H9 (cell line): ENCODE measurements at regions not wholly inside any gene's neighbourhood (a gene's known extent, or its start where the extent isn't known, plus 50 kb on each side); places are given as distances from the start of the nearest gene placed in this dataset.

Source experiments
- DNase-seq: peaks from one replicate; pipeline ENCODE4 v3.0.0-alpha.2; 2017
- H2AFZ ChIP-seq: one replicate; pipeline ENCODE4 v1.6.1; 2013; ENCODE audit warnings: mild to moderate bottlenecking, low read length, control low read depth, moderate library complexity
- H2AK5ac ChIP-seq: 2 replicates; pipeline ENCODE4 v1.6.1; 2013; ENCODE audit warnings: low read length, control low read depth, mixed read lengths; ENCODE audit not compliant: insufficient read length
- H2BK120ac ChIP-seq: one replicate; pipeline ENCODE4 v1.6.1; 2013; ENCODE audit warnings: low read depth, mild to moderate bottlenecking, low read length, control low read depth, inconsistent platforms; ENCODE audit not compliant: poor library complexity, severe bottlenecking
- H2BK12ac ChIP-seq: 2 replicates; pipeline ENCODE4 v1.6.1; 2013; ENCODE audit warnings: low read length, control low read depth, mixed read lengths, low read depth; ENCODE audit not compliant: insufficient read length
- H2BK15ac ChIP-seq: 2 replicates; pipeline ENCODE4 v1.6.1; 2013; ENCODE audit warnings: low read depth, low read length, control low read depth
- H2BK20ac ChIP-seq: one replicate; pipeline ENCODE4 v1.6.1; 2013; ENCODE audit warnings: low read depth, mild to moderate bottlenecking, low read length, control low read depth, inconsistent platforms; ENCODE audit not compliant: poor library complexity, severe bottlenecking
- H2BK5ac ChIP-seq: 2 replicates; pipeline ENCODE4 v1.6.1; 2013; ENCODE audit warnings: low read length, control low read depth, mixed read lengths; ENCODE audit not compliant: insufficient read length
- H3K14ac ChIP-seq: 2 replicates; pipeline ENCODE4 v1.6.1; 2013; ENCODE audit warnings: low read length, control low read depth; ENCODE audit not compliant: insufficient read depth
- H3K18ac ChIP-seq: 2 replicates; pipeline ENCODE4 v1.6.1; 2013; ENCODE audit warnings: low read depth, mild to moderate bottlenecking, mixed read lengths, low read length, control low read depth; ENCODE audit not compliant: insufficient read length
- H3K23ac ChIP-seq: 2 replicates; pipeline ENCODE4 v1.6.1; 2013; ENCODE audit warnings: low read length, control low read depth, mixed read lengths, low read depth; ENCODE audit not compliant: insufficient read length
- H3K23me2 ChIP-seq: 2 replicates; pipeline ENCODE4 v1.6.1; 2013; ENCODE audit warnings: low read depth, mild to moderate bottlenecking, mixed read lengths, low read length, control low read depth; ENCODE audit not compliant: insufficient read length, poor library complexity, severe bottlenecking
- H3K27ac ChIP-seq: 2 replicates; pipeline ENCODE4 v1.5.1; 2013; ENCODE audit warnings: low read length, control low read depth, mixed read lengths, low read depth; ENCODE audit not compliant: insufficient read length
- H3K27me3 ChIP-seq: 2 replicates; pipeline ENCODE4 v1.6.1; 2013; ENCODE audit warnings: low read length, control low read depth, inconsistent platforms; ENCODE audit not compliant: insufficient read depth
- H3K4ac ChIP-seq: 2 replicates; pipeline ENCODE4 v1.6.1; 2013; ENCODE audit warnings: low read depth, mild to moderate bottlenecking, control low read depth, inconsistent platforms, low read length, moderate library complexity
- H3K4me1 ChIP-seq: 2 replicates; pipeline ENCODE4 v1.6.1; 2013; ENCODE audit warnings: low read length, control low read depth, inconsistent platforms; ENCODE audit not compliant: insufficient read depth
- H3K4me2 ChIP-seq: 2 replicates; pipeline ENCODE4 v1.6.1; 2013; ENCODE audit warnings: low read length, control low read depth, mixed read lengths; ENCODE audit not compliant: insufficient read length, insufficient read depth
- H3K56ac ChIP-seq: 2 replicates; pipeline ENCODE4 v1.6.1; 2013; ENCODE audit warnings: low read depth, mild to moderate bottlenecking, mixed read lengths, low read length, control low read depth; ENCODE audit not compliant: insufficient read length
- H3K79me1 ChIP-seq: 2 replicates; pipeline ENCODE4 v1.6.1; 2013; ENCODE audit warnings: low read depth, mild to moderate bottlenecking, moderate library complexity, low read length, control low read depth, inconsistent platforms; ENCODE audit not compliant: insufficient read depth, poor library complexity, severe bottlenecking
- H3K79me2 ChIP-seq: 2 replicates; pipeline ENCODE4 v1.6.1; 2013; ENCODE audit warnings: low read length, control low read depth, inconsistent platforms; ENCODE audit not compliant: insufficient read depth
- H3K9ac ChIP-seq: 2 replicates; pipeline ENCODE4 v1.6.1; 2013; ENCODE audit warnings: low read length, control low read depth, mixed read lengths; ENCODE audit not compliant: insufficient read length; ENCODE audit errors: extremely low read depth
- H3K9me3 ChIP-seq: one replicate; pipeline ENCODE4 v1.6.1; 2013; ENCODE audit warnings: low read depth, low read length, inconsistent platforms; ENCODE audit not compliant: control insufficient read depth
- H3T11ph ChIP-seq: one replicate; pipeline ENCODE4 v1.6.1; 2013; ENCODE audit warnings: mild to moderate bottlenecking, low read length, control low read depth, inconsistent platforms
- H4K20me1 ChIP-seq: one replicate; pipeline ENCODE4 v1.6.1; 2013; ENCODE audit not compliant: control insufficient read depth, insufficient read length, insufficient read depth
- H4K5ac ChIP-seq: 2 replicates; pipeline ENCODE4 v1.6.1; 2013; ENCODE audit warnings: low read depth, mild to moderate bottlenecking, mixed read lengths, low read length, control low read depth; ENCODE audit not compliant: insufficient read length
- H4K8ac ChIP-seq: replicated peaks from 2 replicates; pipeline ENCODE4 v1.6.1; 2013; ENCODE audit warnings: low read length, control low read depth, mixed read lengths, low read depth; ENCODE audit not compliant: insufficient read length
- H4K91ac ChIP-seq: 2 replicates; pipeline ENCODE4 v1.6.1; 2013; ENCODE audit warnings: low read depth, mild to moderate bottlenecking, moderate library complexity, mixed read lengths, low read length, control low read depth; ENCODE audit not compliant: insufficient read length
- H3K27ac Mint-ChIP-seq, 3 experiments: 2 replicates in 2 of 3; 3 replicates in 1 of 3; pipeline ENCODE4 v1.8.0; 2020 to 2021; ENCODE audit warnings: mixed read lengths in 3 of 3, mild to moderate bottlenecking in 1 of 3, moderate library complexity in 1 of 3
- H3K27me3 Mint-ChIP-seq: 2 replicates; pipeline ENCODE4 v1.8.0; 2021; ENCODE audit warnings: low read depth, mild to moderate bottlenecking, moderate library complexity, mixed read lengths
- H3K36me3 Mint-ChIP-seq, 3 experiments: 2 replicates in 2 of 3; 3 replicates in 1 of 3; pipeline ENCODE4 v1.8.0; 2020 to 2021; ENCODE audit warnings: low read depth in 3 of 3, mixed read lengths in 3 of 3; ENCODE audit not compliant: insufficient read depth in 1 of 3
- H3K4me1 Mint-ChIP-seq, 2 experiments: 2 replicates each; pipeline ENCODE4 v1.8.0; 2020; ENCODE audit warnings: mixed read lengths in 2 of 2
- H3K4me3 Mint-ChIP-seq, 2 experiments: 2 replicates in 1 of 2; 3 replicates in 1 of 2; pipeline ENCODE4 v1.8.0; 2020 to 2021; ENCODE audit warnings: mild to moderate bottlenecking in 2 of 2, mixed read lengths in 2 of 2, moderate library complexity in 1 of 2
- H3K9me3 Mint-ChIP-seq, 2 experiments: 2 replicates in 1 of 2; 3 replicates in 1 of 2; pipeline ENCODE4 v1.8.0; 2020; ENCODE audit warnings: mild to moderate bottlenecking in 2 of 2, mixed read lengths in 2 of 2, moderate library complexity in 1 of 2
- CTCF ChIP-seq: fragments of 200-600 bp; sonication (generic); conservative IDR thresholded peaks from 3 replicates; pipeline ENCODE4 v1.8.0; 2021; ENCODE audit warnings: antibody characterized with exemption, mild to moderate bottlenecking

GRCh38 chr2:203591642-203592041 is 56.5 kb upstream of the RAPH1 start:
- Mint-ChIP-seq H3K4me3 (no peak overlapping the region), H3K27me3 (no peaks in the 10 kb centered on the region), H3K36me3 (no peaks in the 10 kb centered on the region; a peak in 1 of 7 replicates), H3K27ac (no peak overlapping the region), H3K4me1 (0 out of 4 replicates have a peak, but pooled peaks cover 2% of the 10 kb centered on the region in 2 experiments), H3K9me3 (no peaks in the 10 kb centered on the region; a peak in 1 of 5 replicates)
- no peak overlapping the region for H3K4ac ChIP-seq
- no peak overlapping the region for H2BK15ac ChIP-seq
- no peak overlapping the region for H4K91ac ChIP-seq
- H2AK5ac ChIP-seq = no peak overlapping the region
- H4K5ac ChIP-seq = no peak overlapping the region
- no peak for TF ChIP-seq CTCF
- no peak overlapping the region for H2BK12ac ChIP-seq
- H4K8ac ChIP-seq = no peak overlapping the region
- no peak overlapping the region for H2AFZ ChIP-seq
- H3K9ac ChIP-seq = no peak overlapping the region
- H3K56ac ChIP-seq = no peak overlapping the region
- no peak overlapping the region for H3K14ac ChIP-seq
- H3K79me1 ChIP-seq = no peaks in the 10 kb centered on the region
- no peaks in the 10 kb centered on the region for H4K20me1 ChIP-seq
- no peak overlapping the region for H2BK5ac ChIP-seq
- no peak overlapping the region for H3K23ac ChIP-seq
- no peak overlapping the region for H2BK20ac ChIP-seq
- no peaks in the 10 kb centered on the region for H3K23me2 ChIP-seq
- H3K27ac ChIP-seq = no peak overlapping the region
- no peak overlapping the region for H2BK120ac ChIP-seq
- no peaks in the 10 kb centered on the region for H3K79me2 ChIP-seq
- no peaks in the 10 kb centered on the region for H3K9me3 ChIP-seq
- H3K27me3 ChIP-seq = no peaks in the 10 kb centered on the region
- no peak overlapping the region for H3K18ac ChIP-seq
- no peak overlapping the region for H3T11ph ChIP-seq
- no peak for DNase-seq
- H3K4me1 ChIP-seq = no peaks in the 10 kb centered on the region; the same call in 1 of the 2 replicates
- H3K4me2 ChIP-seq = no peak overlapping the region
